Stimulated activated memory B cell treated with anti-CD40 and anti-IgM and Interleukin-4, amounts not matched to agents 10 μg/mL and 1 μg/mL and 100 μg/mL, for 72 hours (primary cell): ENCODE measurements at regions not wholly inside any gene's neighbourhood (a gene's known extent, or its start where the extent isn't known, plus 50 kb on each side); places are given as distances from the start of the nearest gene placed in this dataset.
"Not testable (repeated sequence)": the region's sequence is repeated elsewhere in the genome, so short reads cannot be mapped to it uniquely, and the experiment has no call there.

Source experiments
- ATAC-seq: fragments of 150-1000 bp; cut with Tn5 transposase; 2 replicates; pipeline ENCODE4 v1.10.0; 2021
- H3K27ac Mint-ChIP-seq: one replicate; pipeline ENCODE4 v1.8.0; 2022; ENCODE audit warnings: mild to moderate bottlenecking, mixed read lengths
- H3K27me3 Mint-ChIP-seq: one replicate; pipeline ENCODE4 v1.8.0; 2022; ENCODE audit warnings: mixed read lengths
- H3K36me3 Mint-ChIP-seq: one replicate; pipeline ENCODE4 v1.8.0; 2022; ENCODE audit warnings: mixed read lengths
- H3K4me1 Mint-ChIP-seq: one replicate; pipeline ENCODE4 v1.8.0; 2022; ENCODE audit warnings: mixed read lengths
- H3K4me3 Mint-ChIP-seq: one replicate; pipeline ENCODE4 v1.8.0; 2022; ENCODE audit warnings: mild to moderate bottlenecking, moderate library complexity, mixed read lengths
- H3K9me3 Mint-ChIP-seq: one replicate; pipeline ENCODE4 v1.8.0; 2022; ENCODE audit warnings: mixed read lengths

DNA sequence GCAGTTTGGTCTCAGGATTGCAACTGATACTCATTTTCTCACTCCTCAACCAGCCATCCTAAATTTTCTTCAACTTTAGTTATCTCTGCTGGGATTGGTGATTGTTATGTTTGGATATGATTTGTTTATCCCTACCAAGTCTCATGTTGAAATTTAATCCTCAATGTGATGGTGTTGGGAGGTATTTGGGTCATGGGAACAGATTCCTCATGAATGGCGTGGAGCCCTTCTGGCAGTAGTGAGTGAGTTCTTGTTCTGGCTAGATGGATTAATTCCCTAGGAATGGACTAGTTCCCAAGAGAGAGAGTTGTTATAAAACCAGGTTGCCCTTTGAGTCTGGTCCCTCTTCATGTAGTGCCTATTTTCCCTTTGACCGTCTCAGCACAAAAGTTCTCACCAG, 399.9 kb downstream of the SQOR start:
- no peak for ATAC-seq
- H3K9me3 Mint-ChIP-seq: peaks cover 4% of the 10 kb centered on the region
- no peaks in the 10 kb centered on the region for H3K4me1 Mint-ChIP-seq
- no peaks in the 10 kb centered on the region for H3K27me3 Mint-ChIP-seq
- no peak overlapping the region for H3K27ac Mint-ChIP-seq
- no peaks in the 10 kb centered on the region for H3K36me3 Mint-ChIP-seq
- no peak overlapping the region for H3K4me3 Mint-ChIP-seq

DNA sequence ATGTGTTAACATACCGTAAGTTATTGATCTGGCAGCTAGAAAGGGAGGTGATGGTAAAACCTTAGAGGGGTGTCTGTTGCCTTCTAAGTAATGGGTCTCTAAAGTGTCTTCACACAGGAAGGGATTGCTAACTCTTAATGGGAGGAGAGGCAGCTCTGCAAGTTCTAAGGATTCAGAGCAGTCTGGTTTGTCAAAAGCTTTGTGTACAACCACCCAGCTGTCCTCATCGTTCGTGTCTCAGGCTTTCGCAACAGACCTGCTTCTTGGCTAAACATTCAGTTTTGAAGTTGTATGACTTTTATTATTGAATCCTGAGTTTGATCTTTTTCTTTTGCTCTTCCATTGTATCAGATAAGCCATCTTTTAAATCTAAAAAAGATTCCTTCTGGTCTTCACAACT, 404.9 kb downstream of the SQOR start:
- ATAC-seq: no peak
- Mint-ChIP-seq H3K27me3 (no peaks in the 10 kb centered on the region), H3K36me3 (no peaks in the 10 kb centered on the region), H3K4me1 (no peaks in the 10 kb centered on the region), H3K4me3 (no peak overlapping the region), H3K9me3 (no peaks in the 10 kb centered on the region), H3K27ac (no peak overlapping the region)

DNA sequence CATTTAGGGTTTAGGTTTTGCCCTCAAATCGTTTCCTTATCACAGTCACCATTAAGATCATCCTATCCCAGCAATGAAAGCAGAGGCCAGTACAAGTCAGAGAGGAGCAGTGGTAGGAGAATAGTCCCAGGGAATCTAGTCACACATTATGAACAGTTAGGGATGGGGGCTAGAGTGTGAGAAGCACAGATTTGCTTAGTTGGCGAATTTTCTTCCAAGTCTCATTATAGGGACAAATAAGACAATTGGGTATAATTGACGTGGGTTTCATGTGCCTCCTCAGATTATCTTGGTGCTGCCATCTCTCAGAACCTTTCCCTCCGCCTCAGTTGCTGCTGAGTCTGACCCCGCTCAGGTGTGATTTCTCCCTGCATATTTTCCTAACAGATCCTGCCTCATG, 407.1 kb downstream of the SQOR start:
- ATAC-seq: no peak
- Mint-ChIP-seq H3K9me3 (no peaks in the 10 kb centered on the region), H3K27ac (no peak overlapping the region), H3K4me1 (no peaks in the 10 kb centered on the region), H3K27me3 (no peaks in the 10 kb centered on the region), H3K36me3 (no peaks in the 10 kb centered on the region), H3K4me3 (no peak overlapping the region)

DNA sequence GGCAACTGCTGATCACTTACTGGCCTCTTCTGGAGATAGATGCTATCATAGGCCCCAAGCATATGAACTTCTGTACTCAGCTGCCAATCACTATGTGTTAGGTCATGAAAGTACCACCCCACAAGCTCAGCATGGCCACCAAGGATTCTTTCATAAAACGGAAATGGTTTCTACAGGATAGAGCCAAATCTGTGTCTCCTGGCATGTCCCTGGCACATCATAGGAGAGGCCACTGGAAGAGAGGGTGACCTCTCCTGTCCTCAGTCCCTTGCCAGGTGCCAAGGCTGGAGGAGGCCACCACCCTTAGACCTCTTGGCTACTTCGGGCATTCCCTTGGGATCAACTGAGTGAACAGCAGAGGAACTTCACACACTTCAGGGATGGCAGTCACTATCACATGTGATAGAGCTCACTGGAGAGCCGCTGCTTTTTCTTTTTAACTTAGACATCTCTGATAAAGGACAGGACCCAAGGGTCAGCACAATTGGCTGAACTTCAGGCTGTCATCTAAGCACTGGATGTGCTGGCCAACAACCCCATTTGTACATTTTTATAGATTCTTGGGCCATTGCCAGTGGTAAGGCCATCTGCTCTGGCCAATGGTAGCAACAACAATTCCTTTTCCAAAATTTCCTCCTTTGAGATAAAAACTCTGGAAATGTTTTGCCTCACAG, 425.2 kb downstream of the SQOR start:
- ATAC-seq: no peak

GRCh38 chr15:46061002-46061401, 426.2 kb downstream of the SQOR start:
- ATAC-seq: no peak
- H3K36me3 Mint-ChIP-seq: no peaks in the 10 kb centered on the region

More for the DNA sequence above, 425.2 kb downstream of the SQOR start:
- Mint-ChIP-seq H3K9me3 (no peaks in the 10 kb centered on the region), H3K4me3 (no peak overlapping the region), H3K27me3 (no peaks in the 10 kb centered on the region), H3K4me1 (no peaks in the 10 kb centered on the region), H3K36me3 (no peaks in the 10 kb centered on the region), H3K27ac (no peak overlapping the region)

DNA sequence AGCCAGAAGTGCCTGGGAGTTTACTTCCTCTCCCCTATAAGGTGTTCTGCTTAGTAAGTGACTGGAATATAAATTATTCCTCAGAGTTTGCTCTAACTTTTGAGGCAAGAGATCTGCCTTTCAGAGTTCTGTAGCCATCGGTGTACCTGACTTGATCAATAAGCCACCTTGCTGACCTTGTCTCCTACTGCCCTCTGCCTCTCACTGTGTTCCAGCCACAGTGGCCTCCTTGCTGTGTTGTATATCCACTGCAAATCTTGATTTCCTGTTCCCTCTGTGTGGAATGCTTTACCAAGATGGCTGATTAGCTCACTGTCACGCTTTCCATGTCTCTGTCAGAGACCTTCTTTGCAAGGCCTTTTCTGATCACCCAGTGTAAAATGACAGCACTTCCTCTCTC, 442.4 kb downstream of the SQOR start:
- no peaks in the 10 kb centered on the region for H3K4me1 Mint-ChIP-seq
- H3K27me3 Mint-ChIP-seq: no peaks in the 10 kb centered on the region
- no peaks in the 10 kb centered on the region for H3K9me3 Mint-ChIP-seq
- H3K36me3 Mint-ChIP-seq: no peaks in the 10 kb centered on the region
- no peak for ATAC-seq
- H3K27ac Mint-ChIP-seq: no peak overlapping the region
- H3K4me3 Mint-ChIP-seq: no peak overlapping the region

More at GRCh38 chr15:46061002-46061401, 426.2 kb downstream of the SQOR start:
- Mint-ChIP-seq H3K27ac (no peak overlapping the region), H3K4me3 (no peak overlapping the region), H3K4me1 (no peaks in the 10 kb centered on the region), H3K27me3 (no peaks in the 10 kb centered on the region), H3K9me3 (no peaks in the 10 kb centered on the region)

DNA sequence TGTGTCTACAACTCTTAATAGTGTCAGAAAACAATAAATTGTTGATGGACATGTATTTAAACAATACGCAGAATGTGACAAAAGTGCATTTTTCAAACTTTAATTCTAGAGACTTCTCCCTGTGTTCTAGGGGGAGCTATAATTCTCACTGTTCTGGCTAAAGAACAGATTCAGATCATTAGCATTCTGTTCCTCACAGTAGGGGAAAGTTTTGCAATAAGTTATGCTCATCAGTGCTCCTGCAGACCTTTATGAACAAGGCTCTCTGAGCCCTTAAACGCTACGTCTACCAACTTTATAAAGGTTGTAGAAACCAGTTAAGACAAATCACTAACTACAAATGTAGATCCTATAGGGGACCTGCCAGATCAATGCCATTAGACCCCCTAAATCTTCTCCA, 444.2 kb downstream of the SQOR start:
- H3K27ac Mint-ChIP-seq: no peak overlapping the region

DNA sequence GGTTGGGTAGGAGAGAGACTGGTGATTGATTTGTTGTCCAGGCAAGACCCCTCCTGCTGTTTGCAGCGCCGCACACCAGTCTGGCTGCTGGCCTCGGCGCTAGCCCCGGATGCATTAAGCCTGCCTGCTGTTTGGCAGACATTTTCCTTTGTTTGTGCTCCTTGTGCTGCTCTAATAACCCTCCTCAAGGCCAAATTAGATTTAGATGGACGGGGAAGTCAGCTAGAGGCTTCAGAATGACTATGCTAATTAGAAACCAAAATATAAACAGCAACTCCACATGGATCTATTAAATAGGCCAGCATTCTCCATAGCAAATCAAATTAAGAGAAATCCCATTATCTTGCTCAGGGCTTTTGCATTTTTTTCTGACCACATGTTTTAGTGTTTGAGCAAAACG, 445.2 kb downstream of the SQOR start:
- H3K4me1 Mint-ChIP-seq: no peaks in the 10 kb centered on the region
- H3K4me3 Mint-ChIP-seq: no peak overlapping the region
- no peaks in the 10 kb centered on the region for H3K36me3 Mint-ChIP-seq
- no peak overlapping the region for H3K27ac Mint-ChIP-seq
- H3K27me3 Mint-ChIP-seq: no peaks in the 10 kb centered on the region
- no peak for ATAC-seq
- H3K9me3 Mint-ChIP-seq: no peaks in the 10 kb centered on the region

More for the DNA sequence above, 444.2 kb downstream of the SQOR start:
- Mint-ChIP-seq H3K4me1 (no peaks in the 10 kb centered on the region), H3K36me3 (no peaks in the 10 kb centered on the region), H3K27me3 (no peaks in the 10 kb centered on the region), H3K9me3 (no peaks in the 10 kb centered on the region), H3K4me3 (no peak overlapping the region)
- no peak for ATAC-seq

DNA sequence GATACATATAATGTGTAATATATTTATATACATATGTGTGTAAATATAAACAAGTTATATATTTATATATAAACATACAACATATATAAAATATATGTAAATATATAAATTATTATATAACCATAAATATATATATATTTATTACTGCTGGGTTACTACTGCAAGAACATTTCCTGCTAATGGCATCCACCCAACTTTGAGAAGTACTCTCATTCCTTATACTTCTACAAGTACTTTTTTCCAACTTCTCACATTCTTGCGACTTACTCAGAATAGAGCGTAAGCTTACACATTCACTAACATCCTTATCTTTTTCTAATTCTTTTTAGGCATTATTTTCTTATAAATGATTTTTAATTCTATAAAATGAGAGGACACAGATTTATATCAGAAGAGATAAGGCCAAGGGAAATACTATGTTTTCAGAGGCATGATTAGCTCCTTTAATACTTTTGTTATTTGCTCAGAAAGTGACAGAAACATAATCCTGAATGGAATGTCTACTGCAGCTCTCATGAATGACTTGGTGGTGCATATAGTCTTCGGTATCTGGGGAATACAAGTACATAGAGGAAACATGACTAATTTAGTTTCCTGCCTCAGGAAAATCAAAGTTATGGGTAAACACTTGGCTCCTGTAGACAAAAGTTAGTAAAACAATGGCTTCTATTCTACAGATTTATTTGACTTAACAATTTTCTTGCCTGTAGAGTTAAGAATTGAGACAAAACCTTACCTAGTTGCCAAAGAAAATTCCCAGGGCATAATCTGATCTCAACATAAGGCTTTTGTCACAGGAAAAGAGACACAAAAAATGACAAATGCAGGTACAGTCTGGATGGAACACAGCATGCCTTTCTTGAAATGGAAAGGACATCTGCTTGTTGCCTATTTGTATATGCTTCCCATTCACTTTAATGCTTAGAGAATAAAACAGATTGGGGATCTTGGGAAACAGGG, 453.9 kb downstream of the SQOR start:
- no peaks in the 10 kb centered on the region for H3K27me3 Mint-ChIP-seq
- H3K36me3 Mint-ChIP-seq: no peaks in the 10 kb centered on the region
- no peaks in the 10 kb centered on the region for H3K4me1 Mint-ChIP-seq
- no peak overlapping the region for H3K4me3 Mint-ChIP-seq
- no peak for ATAC-seq
- no peaks in the 10 kb centered on the region for H3K9me3 Mint-ChIP-seq
- H3K27ac Mint-ChIP-seq: no peak overlapping the region

DNA sequence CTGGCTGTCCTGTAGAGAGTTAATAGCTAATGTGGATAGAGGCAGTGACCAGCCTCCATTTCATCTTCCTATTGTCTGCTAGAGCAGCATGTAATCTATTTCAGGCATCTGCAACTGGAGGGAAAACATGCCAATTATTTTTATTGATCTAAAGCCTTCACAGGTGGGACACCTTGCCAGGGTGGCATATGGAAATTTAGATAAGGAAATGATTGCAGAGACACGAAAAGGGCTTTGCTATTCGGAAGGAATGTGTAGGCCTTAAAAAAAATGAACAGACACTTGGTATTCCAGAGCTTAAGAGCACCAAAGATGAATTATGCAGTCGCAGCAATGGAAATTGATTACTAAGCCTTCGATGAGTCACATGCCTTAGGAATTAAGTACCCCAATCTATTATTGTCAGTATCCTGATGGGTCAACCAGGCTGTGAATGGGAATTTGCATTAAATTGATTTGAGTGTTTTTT, 454.7 kb downstream of the SQOR start:
- H3K27ac Mint-ChIP-seq: no peak overlapping the region
- no peaks in the 10 kb centered on the region for H3K36me3 Mint-ChIP-seq
- no peak for ATAC-seq
- H3K27me3 Mint-ChIP-seq: no peaks in the 10 kb centered on the region
- no peak overlapping the region for H3K4me3 Mint-ChIP-seq
- no peaks in the 10 kb centered on the region for H3K4me1 Mint-ChIP-seq
- H3K9me3 Mint-ChIP-seq: no peaks in the 10 kb centered on the region

DNA sequence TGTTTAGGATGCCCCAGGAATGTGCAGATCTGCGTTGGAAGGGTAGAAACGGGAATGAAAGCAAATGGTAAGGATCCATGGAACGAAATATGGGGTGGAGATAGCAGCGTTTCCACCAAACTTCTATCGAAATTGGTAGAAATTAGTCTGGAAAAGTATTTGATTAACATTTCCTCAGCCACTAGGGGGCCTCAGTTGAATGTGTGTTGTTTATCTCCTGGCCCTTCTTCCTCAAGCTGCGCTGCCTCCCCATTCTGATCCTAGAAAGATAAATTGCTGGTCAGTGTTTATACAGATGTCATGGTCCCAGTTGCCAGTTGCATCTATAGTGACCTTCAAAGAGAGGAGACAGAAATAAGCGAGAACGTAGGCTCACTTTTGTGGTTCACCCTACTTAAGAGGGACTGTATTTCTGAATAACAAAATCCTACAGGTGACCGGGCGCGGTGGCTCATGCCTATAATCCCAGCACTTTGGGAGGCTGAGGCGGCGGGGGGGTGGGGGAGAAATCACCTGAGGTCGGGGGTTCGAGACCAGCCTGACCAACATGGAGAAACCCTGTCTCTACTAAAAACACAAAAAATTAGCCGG, 457.1 kb downstream of the SQOR start:
- H3K4me3 Mint-ChIP-seq: no peak overlapping the region
- no peaks in the 10 kb centered on the region for H3K4me1 Mint-ChIP-seq
- no peak for ATAC-seq
- H3K9me3 Mint-ChIP-seq: no peaks in the 10 kb centered on the region
- H3K36me3 Mint-ChIP-seq: no peaks in the 10 kb centered on the region
- H3K27me3 Mint-ChIP-seq: no peaks in the 10 kb centered on the region
- no peak overlapping the region for H3K27ac Mint-ChIP-seq

GRCh38 chr15:46098006-46098405, 463.2 kb downstream of the SQOR start:
- H3K36me3 Mint-ChIP-seq, H3K4me1 Mint-ChIP-seq, H3K27me3 Mint-ChIP-seq, H3K9me3 Mint-ChIP-seq, H3K27ac Mint-ChIP-seq, ATAC-seq, H3K4me3 Mint-ChIP-seq: not testable (repeated sequence)

DNA sequence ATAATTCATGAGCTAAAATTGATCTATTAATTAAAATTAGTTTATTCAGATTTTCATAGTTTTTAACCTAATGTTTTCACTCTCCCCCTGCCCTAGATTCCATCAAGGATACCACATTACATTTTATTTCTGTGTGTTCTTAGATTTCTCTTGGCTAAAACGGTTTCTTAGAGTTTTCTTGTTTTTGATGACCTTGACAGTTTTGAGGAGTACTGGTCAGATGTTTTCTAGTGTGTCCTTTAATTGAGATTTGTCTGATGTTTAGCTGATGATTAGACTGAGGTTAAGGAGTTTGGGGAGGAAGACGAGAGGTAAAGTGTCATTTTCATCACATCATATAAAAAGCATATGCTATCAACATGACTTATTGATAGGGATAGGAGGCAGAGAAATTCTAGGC, 475.9 kb downstream of the SQOR start:
- no peak overlapping the region for H3K4me3 Mint-ChIP-seq
- H3K27me3 Mint-ChIP-seq: no peaks in the 10 kb centered on the region
- no peak for ATAC-seq
- no peak overlapping the region for H3K27ac Mint-ChIP-seq
- H3K36me3 Mint-ChIP-seq: no peaks in the 10 kb centered on the region
- no peaks in the 10 kb centered on the region for H3K4me1 Mint-ChIP-seq
- peaks cover 2% of the 10 kb centered on the region for H3K9me3 Mint-ChIP-seq

GRCh38 chr15:46111730-46112129, 476.9 kb downstream of the SQOR start:
- Mint-ChIP-seq H3K27ac (no peak overlapping the region), H3K36me3 (no peaks in the 10 kb centered on the region), H3K4me3 (no peak overlapping the region), H3K4me1 (no peaks in the 10 kb centered on the region), H3K9me3 (peaks cover 2% of the 10 kb centered on the region), H3K27me3 (no peaks in the 10 kb centered on the region)
- no peak for ATAC-seq

DNA sequence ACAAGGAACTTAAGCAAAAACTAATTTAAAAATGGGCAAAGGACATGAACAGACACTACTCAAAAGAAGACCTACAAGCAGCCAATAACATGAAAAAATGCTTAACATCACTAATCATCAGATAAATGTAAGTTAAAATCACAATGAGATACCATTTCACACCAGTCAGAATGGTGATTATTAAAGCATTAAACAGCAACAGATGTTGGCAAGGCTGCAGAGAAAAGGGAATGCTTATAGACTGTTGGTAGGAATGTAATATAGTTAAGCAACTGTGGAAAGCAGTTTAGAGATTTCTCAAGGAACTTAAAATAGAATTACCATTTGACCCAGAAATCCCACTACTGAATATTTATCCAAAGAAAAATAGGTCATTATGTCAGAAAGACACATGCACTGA, 482.2 kb downstream of the SQOR start:
- H3K36me3 Mint-ChIP-seq: no peaks in the 10 kb centered on the region
- no peak overlapping the region for H3K27ac Mint-ChIP-seq
- no peaks in the 10 kb centered on the region for H3K4me1 Mint-ChIP-seq

More for the DNA sequence above, 482.2 kb downstream of the SQOR start:
- H3K4me3 Mint-ChIP-seq: no peak overlapping the region
- no peaks in the 10 kb centered on the region for H3K27me3 Mint-ChIP-seq
- no peak for ATAC-seq
- peaks cover 2% of the 10 kb centered on the region for H3K9me3 Mint-ChIP-seq
